K562 (cell line): ENCODE measurements at regions not wholly inside any gene's neighbourhood (a gene's known extent, or its start where the extent isn't known, plus 50 kb on each side); places are given as distances from the start of the nearest gene placed in this dataset.

Experiments used
- ATAC-seq: fragments of 200-7000 bp; cut with Tn5 transposase; 3 replicates; pipeline ENCODE4 v1.9.1; 2020; ENCODE audit warnings: moderate library complexity
- BruUV-seq: library from RNA; stranded (reverse); fragments of 400-500 nt; replicated peaks from 2 replicates; lab custom pipeline; 2021; lab: Mats Ljungman, UMichigan
- CTCF ChIA-PET: fragments of 300-600 bp; formaldehyde crosslinking; extraction: SDS; loops from one replicate; lab custom pipeline; 2021; ENCODE audit warnings: low intra/inter-chr PET ratio; lab: Yijun Ruan, JAX
- POLR2A ChIA-PET: fragments of 300-600, 350-650 bp; sonication (Branson Sonifier 250); formaldehyde crosslinking; extraction: SDS; loops from one replicate; lab custom pipeline; 2021; ENCODE audit warnings: antibody characterized with exemption, inconsistent platforms; lab: Yijun Ruan, JAX
- DNase-seq, 4 experiments: peaks; one replicate each; pipeline versions ENCODE4 v3.0.0 to v3.0.0-alpha.2; 2011 to 2018; ENCODE audit warnings: low spot score in 3 of 4, mixed read lengths in 3 of 4; ENCODE audit errors: extremely low read depth in 1 of 4
- FAIRE-seq: peaks from 2 replicates; lab custom pipeline; 2011; peaks lifted over from hg19 to GRCh38; lab: Jason Lieb, UNC
- H2AFZ ChIP-seq: 2 replicates; pipeline ENCODE4 v1.6.0; 2011; ENCODE audit warnings: low read depth, low read length, control low read depth, inconsistent platforms
- H3K27ac ChIP-seq: fragments of 200-600 bp; 3 replicates; pipeline ENCODE4 v1.8.0; 2011; ENCODE audit warnings: low read depth, mild to moderate bottlenecking, control low read depth, inconsistent platforms, low read length, moderate library complexity, mixed read lengths; ENCODE audit errors: extremely low read depth
- H3K27me3 ChIP-seq, 2 experiments: fragments of 300-600 bp in 1 of 2; 2 replicates in 1 of 2; 3 replicates in 1 of 2; pipeline versions ENCODE4 v1.6.0 to v1.8.0; 2011; ENCODE audit warnings: inconsistent platforms in 2 of 2, low read length in 2 of 2, mild to moderate bottlenecking in 1 of 2, mixed read lengths in 1 of 2, moderate library complexity in 1 of 2; ENCODE audit not compliant: control insufficient read depth in 2 of 2, insufficient read depth in 2 of 2
- H3K36me3 ChIP-seq: fragments of 300-600 bp; 3 replicates; pipeline ENCODE4 v1.8.0; 2011; ENCODE audit warnings: mild to moderate bottlenecking, low read length, inconsistent platforms; ENCODE audit not compliant: control insufficient read depth, insufficient read depth
- H3K4me1 ChIP-seq, 2 experiments: fragments of 200-600 bp in 1 of 2; replicated peaks in 1 of 2; 2 replicates in 1 of 2; 3 replicates in 1 of 2; pipeline versions ENCODE4 v1.5.1 to v1.8.0; 2011; ENCODE audit warnings: inconsistent platforms in 2 of 2, low read length in 2 of 2, mild to moderate bottlenecking in 1 of 2, mixed read lengths in 1 of 2, moderate library complexity in 1 of 2; ENCODE audit not compliant: control insufficient read depth in 2 of 2, insufficient read depth in 2 of 2
- H3K4me2 ChIP-seq: 2 replicates; pipeline ENCODE4 v1.6.1; 2011; ENCODE audit warnings: low read length, control low read depth, inconsistent platforms, mixed read lengths; ENCODE audit not compliant: insufficient read depth
- H3K4me3 ChIP-seq: fragments of 200-600 bp; sonication (generic), shearing (Covaris generic); 2 replicates; pipeline ENCODE4 v1.5.1; 2016; ENCODE audit warnings: control low read depth, inconsistent platforms
- H3K79me2 ChIP-seq: fragments of 200-600 bp; 3 replicates; pipeline ENCODE4 v1.8.0; 2011; ENCODE audit warnings: low read length, inconsistent platforms; ENCODE audit not compliant: control insufficient read depth, insufficient read depth
- H3K9ac ChIP-seq, 2 experiments: 2 replicates each; pipeline versions ENCODE4 v1.6.0 to v1.6.1; 2011; ENCODE audit warnings: low read depth in 2 of 2, low read length in 2 of 2, control low read depth in 1 of 2, inconsistent platforms in 1 of 2, mild to moderate bottlenecking in 1 of 2, mixed read lengths in 1 of 2; ENCODE audit not compliant: insufficient read depth in 1 of 2
- H3K9me1 ChIP-seq: one replicate; pipeline ENCODE4 v1.6.0; 2011; ENCODE audit warnings: inconsistent platforms, mild to moderate bottlenecking, low read length, moderate library complexity; ENCODE audit not compliant: control insufficient read depth, insufficient read depth
- H3K9me3 ChIP-seq: replicated peaks from 2 replicates; pipeline ENCODE4 v1.5.1; 2011; ENCODE audit warnings: low read depth, low read length, inconsistent platforms; ENCODE audit not compliant: control insufficient read depth, insufficient read depth
- H4K20me1 ChIP-seq: replicated peaks from 2 replicates; pipeline ENCODE4 v1.6.1; 2011; ENCODE audit warnings: low read length, inconsistent platforms, mixed read lengths; ENCODE audit not compliant: control insufficient read depth, insufficient read depth
- CSDE1 ChIP-seq, 2 experiments: fragments of 450-650 bp; IDR thresholded peaks; 2 replicates each; pipeline ENCODE4 v1.6.1; 2016; ENCODE audit warnings: mild to moderate bottlenecking in 1 of 2
- FIP1L1 ChIP-seq: fragments of 200-400 bp; formaldehyde crosslinking; IDR thresholded peaks from 2 replicates; pipeline ENCODE4 v1.6.1; 2018; ENCODE audit warnings: mild to moderate bottlenecking, low read depth, low read length; ENCODE audit not compliant: poor library complexity, severe bottlenecking
- GTF2F1 ChIP-seq: IDR thresholded peaks from 2 replicates; pipeline ENCODE4 v1.6.1; 2011; ENCODE audit warnings: low read depth, low read length, improper control_type of control experiment
- MTA3 ChIP-seq: fragments of 450-650 bp; formaldehyde crosslinking; IDR thresholded peaks from 2 replicates; pipeline ENCODE4 v1.6.1; 2017; ENCODE audit warnings: mild to moderate bottlenecking, borderline replicate concordance
- NFXL1 ChIP-seq: fragments of 450-650 bp; formaldehyde crosslinking; IDR thresholded peaks from 2 replicates; pipeline ENCODE4 v1.4.0; 2021; ENCODE audit warnings: mild to moderate bottlenecking
- RBM39 ChIP-seq: fragments of 200-400 bp; formaldehyde crosslinking; optimal IDR thresholded peaks from 2 replicates; pipeline ENCODE3; 2018; ENCODE audit warnings: low read depth, low read length
- TCF7L2 ChIP-seq: fragments of 150-350 bp; IDR thresholded peaks from 2 replicates; pipeline ENCODE4 v1.6.1; 2016; ENCODE audit warnings: low read depth, mild to moderate bottlenecking, low read length, moderate library complexity
- ZNF282 ChIP-seq: sonication (generic); formaldehyde crosslinking; IDR thresholded peaks from 2 replicates; pipeline ENCODE4 v1.8.1; 2023; ENCODE audit warnings: missing genetic modification reagents
- WGBS: fragments of 100-300 bp; shearing (Covaris generic); methylation state at CpG from one replicate; pipeline ENCODE4 v1.1.6; 2016; ENCODE audit warnings: low coverage, mixed read lengths; ENCODE audit not compliant: insufficient coverage; ENCODE audit errors: missing lambda C conversion rate; 5-methylcytosine and 5-hydroxymethylcytosine counted together
- in situ Hi-C: fragments of 300-500 bp; cut with MboI; formaldehyde crosslinking; loops from 4 replicates; pipeline ENCODE4 v1.15.0; 2018; ENCODE audit warnings: inconsistent platforms, mixed read lengths
- intact Hi-C: fragments of 100-400 bp; cut with micrococcal nuclease; formaldehyde crosslinking; loops from 2 replicates; pipeline ENCODE4 v1.14.2; 2022
- TF ChIP-seq, protein P1 (sequence below), 2 experiments: fragments of 450-650 bp in 1 of 2; sonication (generic) in 1 of 2; formaldehyde crosslinking in 1 of 2; IDR thresholded peaks in 1 of 2; conservative IDR thresholded peaks in 1 of 2; 2 replicates each; pipeline versions ENCODE4 v1.6.1 to v1.8.1; 2016 to 2023; ENCODE audit warnings: mild to moderate bottlenecking in 2 of 2, moderate library complexity in 2 of 2, inconsistent platforms in 1 of 2, missing genetic modification reagents in 1 of 2
- TF ChIP-seq, protein P2 (sequence below): fragments of 450-650 bp; formaldehyde crosslinking; IDR thresholded peaks from 2 replicates; pipeline ENCODE4 v1.4.0; 2022; ENCODE audit warnings: mild to moderate bottlenecking, moderate library complexity
- TF ChIP-seq, protein P3 (sequence below): fragments of 450-650 bp; IDR thresholded peaks from 2 replicates; pipeline ENCODE4 v1.6.1; 2018; ENCODE audit warnings: mild to moderate bottlenecking, low read depth; ENCODE audit not compliant: partially characterized antibody

DNA sequence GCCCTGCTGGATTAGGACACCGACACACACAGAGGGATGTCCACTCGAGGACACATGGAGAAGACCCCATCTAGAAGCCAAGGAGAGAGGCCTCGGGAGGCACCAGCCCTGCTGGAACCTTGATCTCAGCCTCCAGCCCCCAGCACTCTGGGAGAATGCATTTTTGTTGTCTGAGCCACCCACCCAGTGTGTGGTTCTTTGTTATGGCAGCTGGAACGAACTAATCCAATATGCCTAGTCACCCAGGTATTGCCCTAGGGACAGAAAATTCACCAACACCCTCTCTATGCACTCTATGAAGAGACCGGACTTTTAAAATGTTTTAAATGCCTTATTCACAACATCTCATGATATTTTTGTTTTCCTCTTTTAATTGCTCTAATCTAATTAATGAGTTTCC is 117.4 kb downstream of the CRYAA start:
- Histone ChIP-seq H3K4me1 (peaks cover 0 to 12% of the 10 kb centered on the region in 2 experiments; a peak in 1 of 5 replicates), H3K4me3 (no peak overlapping the region), H3K27ac (no peak overlapping the region), H3K27me3 (peaks cover 9 to 45% of the 10 kb centered on the region in 2 experiments; a peak in 4 of 5 replicates), H3K4me2 (no peak overlapping the region), H4K20me1 (peaks cover 8% of the 10 kb centered on the region), H3K36me3 (no peaks in the 10 kb centered on the region), H2AFZ (no peak overlapping the region), H3K9ac (no peak overlapping the region), H3K9me3 (no peaks in the 10 kb centered on the region; the same call in 1 of the 2 replicates), H3K79me2 (no peaks in the 10 kb centered on the region), H3K9me1 (peaks cover 3% of the 10 kb centered on the region)
- DNase-seq (no peak), ATAC-seq (no peak), FAIRE-seq (no peak)
- ChIA-PET POLR2A (interaction anchor here (1.3 kb wide), 1 partner anchor 15 kb away, joined by 4 read pairs; no protein-coding TSS in a partner anchor), CTCF (interaction anchor here (0.7 kb wide), 1 partner anchor 337 kb away, joined by 3 read pairs; no protein-coding TSS in a partner anchor)
- intact Hi-C loops (no loop called here), in situ Hi-C loops (no loop called here)
- BruUV-seq = no TSS peak
- 4% methylated on average over 5 of the region's 5 CpGs for WGBS
- no peak for TF ChIP-seq CSDE1 (IDR thresholded peaks at IDR 0.05)
- no peak for TF ChIP-seq NFXL1 (CRISPR knock-in tag)
- TF ChIP-seq RBM39 = no peak
- TF ChIP-seq GTF2F1 = no peak
- TF ChIP-seq TCF7L2 = no peak
- TF ChIP-seq, protein P1, sequence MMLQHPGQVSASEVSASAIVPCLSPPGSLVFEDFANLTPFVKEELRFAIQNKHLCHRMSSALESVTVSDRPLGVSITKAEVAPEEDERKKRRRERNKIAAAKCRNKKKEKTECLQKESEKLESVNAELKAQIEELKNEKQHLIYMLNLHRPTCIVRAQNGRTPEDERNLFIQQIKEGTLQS (IDR thresholded peaks at IDR 0.05) = no peak
- TF ChIP-seq, protein P1 (CRISPR knock-in tag; conservative IDR thresholded peaks at IDR 0.05) = no peak
- no peak for TF ChIP-seq FIP1L1
- TF ChIP-seq, protein P2, sequence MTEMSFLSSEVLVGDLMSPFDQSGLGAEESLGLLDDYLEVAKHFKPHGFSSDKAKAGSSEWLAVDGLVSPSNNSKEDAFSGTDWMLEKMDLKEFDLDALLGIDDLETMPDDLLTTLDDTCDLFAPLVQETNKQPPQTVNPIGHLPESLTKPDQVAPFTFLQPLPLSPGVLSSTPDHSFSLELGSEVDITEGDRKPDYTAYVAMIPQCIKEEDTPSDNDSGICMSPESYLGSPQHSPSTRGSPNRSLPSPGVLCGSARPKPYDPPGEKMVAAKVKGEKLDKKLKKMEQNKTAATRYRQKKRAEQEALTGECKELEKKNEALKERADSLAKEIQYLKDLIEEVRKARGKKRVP (CRISPR knock-in tag) = no peak
- no peak for TF ChIP-seq MTA3
- TF ChIP-seq ZNF282 (CRISPR knock-in tag) = no peak
- TF ChIP-seq, protein P3, sequence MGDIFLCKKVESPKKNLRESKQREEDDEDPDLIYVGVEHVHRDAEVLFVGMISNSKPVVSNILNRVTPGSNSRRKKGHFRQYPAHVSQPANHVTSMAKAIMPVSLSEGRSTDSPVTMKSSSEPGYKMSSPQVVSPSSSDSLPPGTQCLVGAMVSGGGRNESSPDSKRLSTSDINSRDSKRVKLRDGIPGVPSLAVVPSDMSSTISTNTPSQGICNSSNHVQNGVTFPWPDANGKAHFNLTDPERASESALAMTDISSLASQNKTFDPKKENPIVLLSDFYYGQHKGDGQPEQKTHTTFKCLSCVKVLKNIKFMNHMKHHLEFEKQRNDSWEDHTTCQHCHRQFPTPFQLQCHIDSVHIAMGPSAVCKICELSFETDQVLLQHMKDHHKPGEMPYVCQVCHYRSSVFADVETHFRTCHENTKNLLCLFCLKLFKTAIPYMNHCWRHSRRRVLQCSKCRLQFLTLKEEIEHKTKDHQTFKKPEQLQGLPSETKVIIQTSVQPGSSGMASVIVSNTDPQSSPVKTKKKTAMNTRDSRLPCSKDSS = no peak
